ENCODE measurements at regions not wholly inside any gene's neighbourhood (a gene's known extent, or its start where the extent isn't known, plus 50 kb on each side); places are given as distances from the start of the nearest gene placed in this dataset.

GRCh38 chr2:220051716-220052115 lies 424.3 kb downstream of the SLC4A3 start:
- Histone ChIP-seq H3K36me3 (no peaks in the 10 kb centered on the region), H3K27ac (no peak overlapping the region), H3K4me1 (ENCODE audit: insufficient read depth) (no peaks in the 10 kb centered on the region), H3K27me3 (no peaks in the 10 kb centered on the region), H3K4me3 (no peak overlapping the region), H3K9me3 (no peaks in the 10 kb centered on the region)
- WGBS, 3 donors: 59 to 70% (median 62%) methylated on average over 3 of the region's 3 CpGs
- TF ChIP-seq EP300 (IDR thresholded peaks at IDR 0.05) (no peak), CTCF (IDR thresholded peaks at IDR 0.05) (no peak), POLR2A (IDR thresholded peaks at IDR 0.05) (no peak)
- no peak for DNase-seq
- intact Hi-C loops (cut with DNase I): no loop called here

GRCh38 chr2:220053919-220054318 lies 426.5 kb downstream of the SLC4A3 start:
- H3K4me1 ChIP-seq (ENCODE audit: insufficient read depth): no peaks in the 10 kb centered on the region
- H3K9me3 ChIP-seq: no peaks in the 10 kb centered on the region
- H3K27me3 ChIP-seq: no peaks in the 10 kb centered on the region
- no peak for DNase-seq
- no peak overlapping the region for H3K27ac ChIP-seq
- intact Hi-C loops (cut with DNase I): no loop called here
- no peaks in the 10 kb centered on the region for H3K36me3 ChIP-seq
- no peak for TF ChIP-seq CTCF (IDR thresholded peaks at IDR 0.05)
- no peak for TF ChIP-seq POLR2A (IDR thresholded peaks at IDR 0.05)
- TF ChIP-seq EP300 (IDR thresholded peaks at IDR 0.05): no peak
- no peak overlapping the region for H3K4me3 ChIP-seq

- no peak for TF ChIP-seq CTCF (IDR thresholded peaks at IDR 0.05)
- no peak for TF ChIP-seq EP300 (IDR thresholded peaks at IDR 0.05)
- no peak for TF ChIP-seq POLR2A (IDR thresholded peaks at IDR 0.05)
- Histone ChIP-seq H3K36me3 (no peaks in the 10 kb centered on the region), H3K27ac (no peak overlapping the region), H3K4me3 (no peak overlapping the region), H3K27me3 (no peaks in the 10 kb centered on the region), H3K9me3 (no peaks in the 10 kb centered on the region), H3K4me1 (ENCODE audit: insufficient read depth) (no peaks in the 10 kb centered on the region)
- 91 to 93% (median 93%) methylated on average over 3 of the region's 3 CpGs for WGBS, 3 donors
- intact Hi-C loops (cut with DNase I): no loop called here
- DNase-seq: no peak
These were observed 430.0 kb downstream of the SLC4A3 start for GRCh38 chr2:220057391-220057790.

- Histone ChIP-seq H3K4me1 (ENCODE audit: insufficient read depth) (no peaks in the 10 kb centered on the region), H3K4me3 (no peak overlapping the region), H3K36me3 (no peaks in the 10 kb centered on the region), H3K27ac (no peak overlapping the region), H3K27me3 (no peaks in the 10 kb centered on the region), H3K9me3 (no peaks in the 10 kb centered on the region)
- DNase-seq: no peak
- 70 to 89% (median 83%) methylated on average over 9 of the region's 9 CpGs for WGBS, 3 donors
- TF ChIP-seq EP300 (IDR thresholded peaks at IDR 0.05): no peak
- TF ChIP-seq POLR2A (IDR thresholded peaks at IDR 0.05): no peak
- no peak for TF ChIP-seq CTCF (IDR thresholded peaks at IDR 0.05)
- intact Hi-C loops (cut with DNase I): no loop called here
These were observed 430.5 kb downstream of the SLC4A3 start for GRCh38 chr2:220057916-220058315.
